WTC11 (cell line): ENCODE measurements at regions not wholly inside any gene's neighbourhood (a gene's known extent, or its start where the extent isn't known, plus 50 kb on each side); places are given as distances from the start of the nearest gene placed in this dataset.

Experiments used
- ATAC-seq: fragments of 200-7000 bp; cut with Tn5 transposase; 2 replicates; pipeline ENCODE4 v1.10.0; 2021; ENCODE audit warnings: mild to moderate bottlenecking, moderate library complexity
- CTCF ChIA-PET: fragments of 300-600 bp; sonication (Branson Sonifier 250); formaldehyde crosslinking; loops from one replicate; lab custom pipeline; 2021; ENCODE audit warnings: antibody characterized with exemption; lab: Charles Lee
- POLR2A ChIA-PET: fragments of 350-600 bp; sonication (Branson Sonifier 250); formaldehyde crosslinking; loops from one replicate; lab custom pipeline; 2021; ENCODE audit warnings: antibody characterized with exemption; lab: Charles Lee
- DNase-seq: peaks from one replicate; pipeline ENCODE4 v3.0.0; 2021; ENCODE audit warnings: low spot score
- H3K27ac Mint-ChIP-seq: 2 replicates; pipeline ENCODE4 v1.8.0; 2021; ENCODE audit warnings: mixed read lengths
- H3K27me3 Mint-ChIP-seq: 2 replicates; pipeline ENCODE4 v1.8.0; 2021; ENCODE audit warnings: low read depth, mild to moderate bottlenecking, moderate library complexity, mixed read lengths
- H3K36me3 Mint-ChIP-seq: 2 replicates; pipeline ENCODE4 v1.8.0; 2021; ENCODE audit warnings: mixed read lengths
- H3K4me1 Mint-ChIP-seq: 2 replicates; pipeline ENCODE4 v1.8.0; 2022; ENCODE audit warnings: mixed read lengths
- H3K4me3 Mint-ChIP-seq: 2 replicates; pipeline ENCODE4 v1.8.0; 2021; ENCODE audit warnings: mild to moderate bottlenecking, moderate library complexity, mixed read lengths
- H3K9me3 Mint-ChIP-seq: 2 replicates; pipeline ENCODE4 v1.8.0; 2021; ENCODE audit warnings: mixed read lengths
- ESRRA ChIP-seq: sonication (generic); formaldehyde crosslinking; IDR thresholded peaks from 2 replicates; pipeline ENCODE4 v1.8.1; 2022; ENCODE audit warnings: mild to moderate bottlenecking, missing genetic modification reagents, borderline replicate concordance
- FOXJ3 ChIP-seq: sonication (generic); formaldehyde crosslinking; IDR thresholded peaks from 2 replicates; pipeline ENCODE4 v1.9.0; 2021; ENCODE audit warnings: missing genetic modification reagents, mild to moderate bottlenecking, borderline replicate concordance
- IRF2 ChIP-seq: sonication (generic); formaldehyde crosslinking; IDR thresholded peaks from 2 replicates; pipeline ENCODE4 v1.8.0; 2022; ENCODE audit warnings: low read depth, missing genetic modification reagents, borderline replicate concordance
- NFATC4 ChIP-seq: fragments of 250-450 bp; sonication (Bioruptor Pico); IDR thresholded peaks from 2 replicates; pipeline ENCODE4 v1.9.0; 2021; ENCODE audit warnings: mild to moderate bottlenecking
- SMAD3 ChIP-seq: sonication (generic); formaldehyde crosslinking; IDR thresholded peaks from 2 replicates; pipeline ENCODE4 v1.8.0; 2022; ENCODE audit warnings: missing genetic modification reagents, mild to moderate bottlenecking, borderline replicate concordance
- TF ChIP-seq, protein P1 (sequence below): sonication (generic); formaldehyde crosslinking; IDR thresholded peaks from 2 replicates; pipeline ENCODE4 v1.8.0; 2022; ENCODE audit warnings: missing genetic modification reagents
- TF ChIP-seq, protein P2 (sequence below): fragments of 250-450 bp; sonication (Bioruptor Pico); IDR thresholded peaks from 2 replicates; pipeline ENCODE4 v1.9.0; 2021; ENCODE audit warnings: mild to moderate bottlenecking
- TF ChIP-seq, protein P3 (sequence below): sonication (generic); formaldehyde crosslinking; conservative IDR thresholded peaks from 2 replicates; pipeline ENCODE4 v1.8.1; 2022; ENCODE audit warnings: mild to moderate bottlenecking, missing genetic modification reagents
- TF ChIP-seq, protein P4 (sequence below): sonication (generic); formaldehyde crosslinking; IDR thresholded peaks from 2 replicates; pipeline ENCODE4 v1.8.1; 2023; ENCODE audit warnings: mild to moderate bottlenecking, missing genetic modification reagents, moderate library complexity
- TF ChIP-seq, protein P5 (sequence below): sonication (generic); formaldehyde crosslinking; IDR thresholded peaks from 2 replicates; pipeline ENCODE4 v1.8.1; 2022; ENCODE audit warnings: missing genetic modification reagents, borderline replicate concordance
- TF ChIP-seq, protein P6 (sequence below): sonication (generic); formaldehyde crosslinking; IDR thresholded peaks from 2 replicates; pipeline ENCODE4 v1.8.1; 2023; ENCODE audit warnings: mild to moderate bottlenecking, missing genetic modification reagents

DNA sequence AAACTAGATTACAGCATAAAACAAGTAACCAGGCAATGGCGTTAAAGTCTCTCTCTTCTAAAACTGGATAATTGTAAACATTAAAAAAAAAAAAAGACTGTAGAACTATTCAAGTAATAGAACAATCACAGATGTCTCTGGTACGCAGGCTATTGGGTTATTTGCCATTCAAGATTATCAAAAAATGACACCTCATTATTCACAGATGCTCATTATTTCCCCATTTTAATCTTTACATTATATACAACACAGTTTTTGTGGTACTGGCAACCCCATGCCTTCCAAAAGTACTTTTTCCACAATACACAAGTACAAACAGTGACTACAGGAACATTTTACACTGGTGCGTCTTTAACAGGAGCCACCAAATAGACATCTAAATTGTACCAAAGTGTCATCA lies 109.4 kb downstream of the ZNF608 start (continued):
- TF ChIP-seq, protein P1, sequence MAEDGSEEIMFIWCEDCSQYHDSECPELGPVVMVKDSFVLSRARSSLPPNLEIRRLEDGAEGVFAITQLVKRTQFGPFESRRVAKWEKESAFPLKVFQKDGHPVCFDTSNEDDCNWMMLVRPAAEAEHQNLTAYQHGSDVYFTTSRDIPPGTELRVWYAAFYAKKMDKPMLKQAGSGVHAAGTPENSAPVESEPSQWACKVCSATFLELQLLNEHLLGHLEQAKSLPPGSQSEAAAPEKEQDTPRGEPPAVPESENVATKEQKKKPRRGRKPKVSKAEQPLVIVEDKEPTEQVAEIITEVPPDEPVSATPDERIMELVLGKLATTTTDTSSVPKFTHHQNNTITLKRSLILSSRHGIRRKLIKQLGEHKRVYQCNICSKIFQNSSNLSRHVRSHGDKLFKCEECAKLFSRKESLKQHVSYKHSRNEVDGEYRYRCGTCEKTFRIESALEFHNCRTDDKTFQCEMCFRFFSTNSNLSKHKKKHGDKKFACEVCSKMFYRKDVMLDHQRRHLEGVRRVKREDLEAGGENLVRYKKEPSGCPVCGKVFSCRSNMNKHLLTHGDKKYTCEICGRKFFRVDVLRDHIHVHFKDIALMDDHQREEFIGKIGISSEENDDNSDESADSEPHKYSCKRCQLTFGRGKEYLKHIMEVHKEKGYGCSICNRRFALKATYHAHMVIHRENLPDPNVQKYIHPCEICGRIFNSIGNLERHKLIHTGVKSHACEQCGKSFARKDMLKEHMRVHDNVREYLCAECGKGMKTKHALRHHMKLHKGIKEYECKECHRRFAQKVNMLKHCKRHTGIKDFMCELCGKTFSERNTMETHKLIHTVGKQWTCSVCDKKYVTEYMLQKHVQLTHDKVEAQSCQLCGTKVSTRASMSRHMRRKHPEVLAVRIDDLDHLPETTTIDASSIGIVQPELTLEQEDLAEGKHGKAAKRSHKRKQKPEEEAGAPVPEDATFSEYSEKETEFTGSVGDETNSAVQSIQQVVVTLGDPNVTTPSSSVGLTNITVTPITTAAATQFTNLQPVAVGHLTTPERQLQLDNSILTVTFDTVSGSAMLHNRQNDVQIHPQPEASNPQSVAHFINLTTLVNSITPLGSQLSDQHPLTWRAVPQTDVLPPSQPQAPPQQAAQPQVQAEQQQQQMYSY (CRISPR knock-in tag), result no peak

DNA sequence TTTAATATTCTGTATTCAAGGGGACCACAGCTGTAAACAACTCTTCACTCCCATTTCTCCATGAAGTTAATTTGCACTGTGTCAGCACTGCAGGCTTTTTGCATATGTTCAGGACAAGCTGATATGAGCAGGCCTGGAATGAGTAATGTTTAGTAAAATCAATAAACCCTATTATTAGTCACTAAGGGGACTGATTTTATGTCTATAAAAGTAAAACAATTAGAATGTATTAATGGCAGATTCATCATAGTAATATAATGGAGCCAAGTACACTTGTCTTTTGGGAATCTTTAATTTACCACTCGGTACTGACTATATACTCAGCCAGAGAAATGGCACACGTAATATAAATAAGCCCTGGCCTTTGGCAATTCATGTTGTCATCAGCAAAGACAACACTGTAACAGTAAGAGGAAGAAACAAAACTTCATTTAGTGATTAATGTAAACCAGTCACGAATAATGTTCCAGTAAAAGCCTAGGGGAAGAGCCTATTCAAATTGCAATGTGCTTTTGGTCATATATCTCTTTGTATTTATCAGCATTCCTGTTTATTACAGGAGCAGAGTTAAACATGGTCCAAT lies 111.6 kb downstream of the ZNF608 start:
- CTCF ChIA-PET, result interaction anchor here (1.1 kb wide), 1 partner anchor 54 kb away, joined by 5 read pairs; no protein-coding TSS in a partner anchor
- ATAC-seq, result no peak
- DNase-seq, result no peak
- Mint-ChIP-seq H3K4me3 (no peak overlapping the region), H3K27me3 (no peaks in the 10 kb centered on the region), H3K4me1 (peaks cover 37% of the 10 kb centered on the region), H3K36me3 (peaks cover 26% of the 10 kb centered on the region), H3K27ac (no peak overlapping the region)
- TF ChIP-seq, protein P2, sequence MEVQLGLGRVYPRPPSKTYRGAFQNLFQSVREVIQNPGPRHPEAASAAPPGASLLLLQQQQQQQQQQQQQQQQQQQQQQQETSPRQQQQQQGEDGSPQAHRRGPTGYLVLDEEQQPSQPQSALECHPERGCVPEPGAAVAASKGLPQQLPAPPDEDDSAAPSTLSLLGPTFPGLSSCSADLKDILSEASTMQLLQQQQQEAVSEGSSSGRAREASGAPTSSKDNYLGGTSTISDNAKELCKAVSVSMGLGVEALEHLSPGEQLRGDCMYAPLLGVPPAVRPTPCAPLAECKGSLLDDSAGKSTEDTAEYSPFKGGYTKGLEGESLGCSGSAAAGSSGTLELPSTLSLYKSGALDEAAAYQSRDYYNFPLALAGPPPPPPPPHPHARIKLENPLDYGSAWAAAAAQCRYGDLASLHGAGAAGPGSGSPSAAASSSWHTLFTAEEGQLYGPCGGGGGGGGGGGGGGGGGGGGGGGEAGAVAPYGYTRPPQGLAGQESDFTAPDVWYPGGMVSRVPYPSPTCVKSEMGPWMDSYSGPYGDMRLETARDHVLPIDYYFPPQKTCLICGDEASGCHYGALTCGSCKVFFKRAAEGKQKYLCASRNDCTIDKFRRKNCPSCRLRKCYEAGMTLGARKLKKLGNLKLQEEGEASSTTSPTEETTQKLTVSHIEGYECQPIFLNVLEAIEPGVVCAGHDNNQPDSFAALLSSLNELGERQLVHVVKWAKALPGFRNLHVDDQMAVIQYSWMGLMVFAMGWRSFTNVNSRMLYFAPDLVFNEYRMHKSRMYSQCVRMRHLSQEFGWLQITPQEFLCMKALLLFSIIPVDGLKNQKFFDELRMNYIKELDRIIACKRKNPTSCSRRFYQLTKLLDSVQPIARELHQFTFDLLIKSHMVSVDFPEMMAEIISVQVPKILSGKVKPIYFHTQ (CRISPR knock-in tag), result no peak
- TF ChIP-seq, protein P3, sequence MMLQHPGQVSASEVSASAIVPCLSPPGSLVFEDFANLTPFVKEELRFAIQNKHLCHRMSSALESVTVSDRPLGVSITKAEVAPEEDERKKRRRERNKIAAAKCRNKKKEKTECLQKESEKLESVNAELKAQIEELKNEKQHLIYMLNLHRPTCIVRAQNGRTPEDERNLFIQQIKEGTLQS (CRISPR knock-in tag), result no peak
- no peak for TF ChIP-seq SMAD3 (CRISPR knock-in tag)
- no peak for TF ChIP-seq FOXJ3 (CRISPR knock-in tag)
- no peak for TF ChIP-seq NFATC4 (CRISPR knock-in tag)
- TF ChIP-seq, protein P1 (CRISPR knock-in tag), result no peak
- TF ChIP-seq, protein P4, sequence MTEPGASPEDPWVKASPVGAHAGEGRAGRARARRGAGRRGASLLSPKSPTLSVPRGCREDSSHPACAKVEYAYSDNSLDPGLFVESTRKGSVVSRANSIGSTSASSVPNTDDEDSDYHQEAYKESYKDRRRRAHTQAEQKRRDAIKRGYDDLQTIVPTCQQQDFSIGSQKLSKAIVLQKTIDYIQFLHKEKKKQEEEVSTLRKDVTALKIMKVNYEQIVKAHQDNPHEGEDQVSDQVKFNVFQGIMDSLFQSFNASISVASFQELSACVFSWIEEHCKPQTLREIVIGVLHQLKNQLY (CRISPR knock-in tag), result no peak
- TF ChIP-seq, protein P5, sequence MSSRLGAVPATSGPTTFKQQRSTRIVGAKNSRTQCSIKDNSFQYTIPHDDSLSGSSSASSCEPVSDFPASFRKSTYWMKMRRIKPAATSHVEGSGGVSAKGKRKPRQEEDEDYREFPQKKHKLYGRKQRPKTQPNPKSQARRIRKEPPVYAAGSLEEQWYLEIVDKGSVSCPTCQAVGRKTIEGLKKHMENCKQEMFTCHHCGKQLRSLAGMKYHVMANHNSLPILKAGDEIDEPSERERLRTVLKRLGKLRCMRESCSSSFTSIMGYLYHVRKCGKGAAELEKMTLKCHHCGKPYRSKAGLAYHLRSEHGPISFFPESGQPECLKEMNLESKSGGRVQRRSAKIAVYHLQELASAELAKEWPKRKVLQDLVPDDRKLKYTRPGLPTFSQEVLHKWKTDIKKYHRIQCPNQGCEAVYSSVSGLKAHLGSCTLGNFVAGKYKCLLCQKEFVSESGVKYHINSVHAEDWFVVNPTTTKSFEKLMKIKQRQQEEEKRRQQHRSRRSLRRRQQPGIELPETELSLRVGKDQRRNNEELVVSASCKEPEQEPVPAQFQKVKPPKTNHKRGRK (CRISPR knock-in tag), result no peak
- no peak for TF ChIP-seq IRF2 (CRISPR knock-in tag)
- TF ChIP-seq ESRRA (CRISPR knock-in tag), result no peak
- TF ChIP-seq, protein P6, sequence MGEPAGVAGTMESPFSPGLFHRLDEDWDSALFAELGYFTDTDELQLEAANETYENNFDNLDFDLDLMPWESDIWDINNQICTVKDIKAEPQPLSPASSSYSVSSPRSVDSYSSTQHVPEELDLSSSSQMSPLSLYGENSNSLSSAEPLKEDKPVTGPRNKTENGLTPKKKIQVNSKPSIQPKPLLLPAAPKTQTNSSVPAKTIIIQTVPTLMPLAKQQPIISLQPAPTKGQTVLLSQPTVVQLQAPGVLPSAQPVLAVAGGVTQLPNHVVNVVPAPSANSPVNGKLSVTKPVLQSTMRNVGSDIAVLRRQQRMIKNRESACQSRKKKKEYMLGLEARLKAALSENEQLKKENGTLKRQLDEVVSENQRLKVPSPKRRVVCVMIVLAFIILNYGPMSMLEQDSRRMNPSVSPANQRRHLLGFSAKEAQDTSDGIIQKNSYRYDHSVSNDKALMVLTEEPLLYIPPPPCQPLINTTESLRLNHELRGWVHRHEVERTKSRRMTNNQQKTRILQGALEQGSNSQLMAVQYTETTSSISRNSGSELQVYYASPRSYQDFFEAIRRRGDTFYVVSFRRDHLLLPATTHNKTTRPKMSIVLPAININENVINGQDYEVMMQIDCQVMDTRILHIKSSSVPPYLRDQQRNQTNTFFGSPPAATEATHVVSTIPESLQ (CRISPR knock-in tag), result no peak
- TF ChIP-seq, all 79 proteins: peak for 0
- POLR2A ChIA-PET, result no interaction called here
- H3K9me3 Mint-ChIP-seq, result peaks cover 6% of the 10 kb centered on the region; the same call in 1 of the 2 replicates
